Activated CD4-positive, alpha-beta T cell treated with anti-CD3 and anti-CD28 coated beads, Interleukin-2, amount 10 ng/mL, durations not matched to agents 24 days and 14 days (primary cell): ENCODE measurements at regions not wholly inside any gene's neighbourhood (a gene's known extent, or its start where the extent isn't known, plus 50 kb on each side); places are given as distances from the start of the nearest gene placed in this dataset.
"Not testable (repeated sequence)": the region's sequence is repeated elsewhere in the genome, so short reads cannot be mapped to it uniquely, and the experiment has no call there.

Experiments
- DNase-seq: peaks from one replicate; pipeline ENCODE4 v3.0.0; 2022
- H3K27ac Mint-ChIP-seq: one replicate; pipeline ENCODE4 v1.8.0; 2022; ENCODE audit warnings: mild to moderate bottlenecking, mixed read lengths
- H3K27me3 Mint-ChIP-seq: one replicate; pipeline ENCODE4 v1.8.0; 2022; ENCODE audit warnings: mixed read lengths
- H3K36me3 Mint-ChIP-seq: one replicate; pipeline ENCODE4 v1.8.0; 2022; ENCODE audit warnings: low read depth, mild to moderate bottlenecking, mixed read lengths
- H3K4me1 Mint-ChIP-seq: one replicate; pipeline ENCODE4 v1.8.0; 2021; ENCODE audit warnings: mixed read lengths
- H3K4me3 Mint-ChIP-seq: one replicate; pipeline ENCODE4 v1.8.0; 2022; ENCODE audit warnings: mild to moderate bottlenecking, moderate library complexity, mixed read lengths
- H3K9me3 Mint-ChIP-seq: one replicate; pipeline ENCODE4 v1.8.0; 2021; ENCODE audit warnings: mixed read lengths
- intact Hi-C: fragments of 100-400 bp; cut with micrococcal nuclease; formaldehyde crosslinking; loops from one replicate; pipeline ENCODE4 v1.15.1; 2023

- H3K9me3 Mint-ChIP-seq, result peaks cover 6% of the 10 kb centered on the region
- intact Hi-C loops, result no loop called here
- peaks cover 11% of the 10 kb centered on the region for H3K4me1 Mint-ChIP-seq
- no peak for DNase-seq
- H3K27ac Mint-ChIP-seq, result no peak overlapping the region
- no peak overlapping the region for H3K4me3 Mint-ChIP-seq
- no peaks in the 10 kb centered on the region for H3K27me3 Mint-ChIP-seq
- no peaks in the 10 kb centered on the region for H3K36me3 Mint-ChIP-seq
These were observed 87.8 kb upstream of the GUCY1A1 start for GRCh38 chr4:155578726-155579370.

DNA sequence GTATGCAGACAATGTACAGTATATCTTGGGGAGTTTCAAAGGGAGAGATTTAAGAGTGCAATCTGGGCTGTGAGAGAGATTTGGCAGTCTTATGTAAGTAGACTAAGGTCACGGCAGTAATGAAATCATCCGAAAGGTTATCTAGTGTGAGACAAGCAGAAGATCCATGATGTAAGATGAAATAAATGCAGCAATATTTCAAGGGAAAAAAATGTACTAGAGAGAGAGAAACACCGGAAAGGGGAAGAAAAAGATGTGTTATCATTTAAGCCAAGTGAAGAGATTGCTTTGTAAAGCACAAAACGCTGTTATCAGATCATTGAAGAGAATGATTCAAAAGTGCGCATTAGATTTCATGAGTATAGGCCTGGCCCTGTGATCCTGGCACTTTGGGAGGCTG lies 88.4 kb upstream of the GUCY1A1 start:
- Mint-ChIP-seq H3K9me3 (peaks cover 6% of the 10 kb centered on the region), H3K4me3 (no peak overlapping the region), H3K36me3 (no peaks in the 10 kb centered on the region), H3K27me3 (no peaks in the 10 kb centered on the region), H3K4me1 (peaks cover 5% of the 10 kb centered on the region), H3K27ac (no peak overlapping the region)
- DNase-seq, result no peak
- intact Hi-C loops, result no loop called here

GRCh38 chr4:155574329-155574728 lies 92.3 kb upstream of the GUCY1A1 start:
- H3K36me3 Mint-ChIP-seq, DNase-seq, H3K4me3 Mint-ChIP-seq, H3K4me1 Mint-ChIP-seq, H3K9me3 Mint-ChIP-seq, H3K27me3 Mint-ChIP-seq, intact Hi-C loops, H3K27ac Mint-ChIP-seq: not testable (repeated sequence)

GRCh38 chr4:155573126-155573525 lies 93.5 kb upstream of the GUCY1A1 start:
- H3K4me3 Mint-ChIP-seq, result no peak overlapping the region
- no peak for DNase-seq
- H3K4me1 Mint-ChIP-seq, result peaks cover 3% of the 10 kb centered on the region
- no peaks in the 10 kb centered on the region for H3K36me3 Mint-ChIP-seq
- intact Hi-C loops, result no loop called here
- H3K9me3 Mint-ChIP-seq, result peaks cover 8% of the 10 kb centered on the region
- peaks cover 3% of the 10 kb centered on the region for H3K27me3 Mint-ChIP-seq
- no peak overlapping the region for H3K27ac Mint-ChIP-seq

GRCh38 chr4:155572106-155572703 lies 94.4 kb upstream of the GUCY1A1 start:
- intact Hi-C loops, result no loop called here
- Mint-ChIP-seq H3K4me1 (peaks cover 3% of the 10 kb centered on the region), H3K27ac (no peak overlapping the region)

DNA sequence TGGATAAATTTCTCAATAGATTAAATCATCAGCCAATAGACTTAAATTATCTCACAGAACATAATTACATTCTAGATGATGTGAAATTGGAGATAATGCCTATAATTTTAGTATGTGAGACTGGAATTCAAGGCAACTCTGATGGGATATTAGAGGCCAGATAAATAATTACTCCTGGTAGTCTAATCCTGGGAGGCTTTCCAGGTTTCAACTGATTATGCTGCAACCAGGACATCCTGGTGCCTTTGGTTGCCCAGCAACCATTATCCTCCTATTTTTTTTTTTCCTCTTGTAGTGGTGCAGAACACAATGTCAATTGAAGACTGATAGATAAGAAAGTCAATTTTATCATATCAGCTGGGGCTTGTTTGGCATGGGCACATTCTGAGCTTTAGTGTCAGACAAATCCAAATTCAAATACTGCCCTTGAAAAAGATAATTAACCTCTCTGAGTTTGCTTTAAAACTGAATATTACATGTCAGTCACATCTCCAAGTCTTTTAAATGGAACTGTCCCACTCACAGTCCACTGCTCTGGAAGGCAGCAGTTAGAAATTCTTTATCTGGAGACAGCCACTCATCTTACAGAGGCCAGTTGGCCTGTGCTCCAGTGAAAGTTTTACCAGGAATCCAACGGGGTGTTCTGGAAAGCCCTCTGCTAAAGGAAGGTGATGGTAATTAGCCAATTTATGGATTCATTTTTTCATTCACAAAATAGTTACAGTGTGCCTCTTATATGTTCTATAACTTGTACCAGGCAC lies 95.3 kb upstream of the GUCY1A1 start:
- peaks cover 3% of the 10 kb centered on the region for H3K27me3 Mint-ChIP-seq
- H3K4me1 Mint-ChIP-seq, result peaks cover 3% of the 10 kb centered on the region
- peaks cover 8% of the 10 kb centered on the region for H3K9me3 Mint-ChIP-seq
- no peaks in the 10 kb centered on the region for H3K36me3 Mint-ChIP-seq
- H3K4me3 Mint-ChIP-seq, result no peak overlapping the region
- intact Hi-C loops, result no loop called here
- H3K27ac Mint-ChIP-seq, result no peak overlapping the region
- no peak for DNase-seq

More at GRCh38 chr4:155572106-155572703, 94.4 kb upstream of the GUCY1A1 start:
- DNase-seq, result no peak
- Mint-ChIP-seq H3K9me3 (peaks cover 8% of the 10 kb centered on the region), H3K36me3 (no peaks in the 10 kb centered on the region), H3K4me3 (no peak overlapping the region), H3K27me3 (peaks cover 3% of the 10 kb centered on the region)

DNA sequence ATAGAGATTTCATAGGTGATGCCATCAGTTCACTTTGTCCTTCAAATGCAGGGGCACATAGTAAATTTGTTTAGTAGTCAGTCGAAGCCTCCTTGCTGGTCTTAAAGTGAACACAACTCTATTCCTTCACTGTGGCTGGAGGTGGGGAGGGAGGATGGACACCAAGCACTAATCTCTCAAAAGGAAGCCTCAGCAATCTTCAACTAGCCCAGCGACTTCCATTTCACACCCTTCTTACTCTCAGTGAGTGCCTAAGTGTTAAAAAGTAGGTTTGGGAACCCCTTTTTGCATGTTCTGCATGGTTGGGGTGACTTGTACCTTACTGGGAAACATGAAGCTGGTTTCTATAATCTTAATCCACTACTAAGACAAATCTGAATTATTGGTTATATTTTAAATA lies 96.0 kb upstream of the GUCY1A1 start:
- no peak overlapping the region for H3K4me3 Mint-ChIP-seq
- peaks cover 3% of the 10 kb centered on the region for H3K4me1 Mint-ChIP-seq
- peaks cover 8% of the 10 kb centered on the region for H3K9me3 Mint-ChIP-seq
- intact Hi-C loops, result no loop called here
- no peak overlapping the region for H3K27ac Mint-ChIP-seq
- no peak for DNase-seq
- H3K27me3 Mint-ChIP-seq, result peaks cover 3% of the 10 kb centered on the region
- no peaks in the 10 kb centered on the region for H3K36me3 Mint-ChIP-seq

- intact Hi-C loops, result no loop called here
- H3K27ac Mint-ChIP-seq, result no peak overlapping the region
- no peaks in the 10 kb centered on the region for H3K36me3 Mint-ChIP-seq
These were observed 96.6 kb upstream of the GUCY1A1 start for GRCh38 chr4:155569960-155570515.

DNA sequence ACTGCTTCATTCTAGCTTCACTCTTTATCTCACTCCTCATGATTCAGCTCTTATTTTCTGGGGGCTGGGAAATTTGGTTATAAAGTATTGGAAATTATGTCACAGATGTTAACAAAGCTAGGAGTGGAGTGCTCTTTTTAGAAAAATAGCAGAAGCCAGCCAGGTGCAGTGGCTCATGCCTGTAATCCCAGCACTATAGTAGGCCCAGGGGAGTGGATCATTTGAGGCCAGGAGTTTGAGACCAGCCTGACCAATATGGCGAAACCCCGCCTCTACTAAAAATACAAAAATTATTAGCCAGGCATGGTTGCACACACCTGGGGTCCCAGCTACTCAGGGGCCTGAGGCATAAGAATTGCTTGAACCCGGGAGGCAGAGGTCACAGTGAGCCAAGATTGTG lies 97.2 kb upstream of the GUCY1A1 start:
- intact Hi-C loops, result no loop called here
- Mint-ChIP-seq H3K4me3 (no peak overlapping the region), H3K9me3 (peaks cover 8% of the 10 kb centered on the region), H3K4me1 (peaks cover 3% of the 10 kb centered on the region), H3K27ac (no peak overlapping the region), H3K27me3 (peaks cover 3% of the 10 kb centered on the region), H3K36me3 (no peaks in the 10 kb centered on the region)
- DNase-seq, result no peak

More at GRCh38 chr4:155569960-155570515, 96.6 kb upstream of the GUCY1A1 start:
- H3K9me3 Mint-ChIP-seq, result peaks cover 8% of the 10 kb centered on the region
- H3K4me1 Mint-ChIP-seq, result peaks cover 3% of the 10 kb centered on the region
- H3K27me3 Mint-ChIP-seq, result peaks cover 3% of the 10 kb centered on the region
- no peak for DNase-seq
- no peak overlapping the region for H3K4me3 Mint-ChIP-seq

GRCh38 chr4:155568641-155569220 lies 97.9 kb upstream of the GUCY1A1 start:
- intact Hi-C loops, result no loop called here
- no peak overlapping the region for H3K4me3 Mint-ChIP-seq
- H3K27me3 Mint-ChIP-seq, result peaks cover 3% of the 10 kb centered on the region
- peaks cover 3% of the 10 kb centered on the region for H3K4me1 Mint-ChIP-seq
- H3K9me3 Mint-ChIP-seq, result peaks cover 8% of the 10 kb centered on the region
- DNase-seq, result no peak
- H3K36me3 Mint-ChIP-seq, result no peaks in the 10 kb centered on the region
- H3K27ac Mint-ChIP-seq, result no peak overlapping the region

- Mint-ChIP-seq H3K4me3 (no peak overlapping the region), H3K27me3 (peaks cover 3% of the 10 kb centered on the region), H3K9me3 (peaks cover 4% of the 10 kb centered on the region), H3K36me3 (no peaks in the 10 kb centered on the region), H3K27ac (no peak overlapping the region), H3K4me1 (no peaks in the 10 kb centered on the region)
- intact Hi-C loops, result no loop called here
- DNase-seq, result no peak
These were observed 100.3 kb upstream of the GUCY1A1 start for GRCh38 chr4:155566354-155566753.

GRCh38 chr4:155565776-155566175 lies 100.9 kb upstream of the GUCY1A1 start:
- Mint-ChIP-seq H3K9me3 (peaks cover 4% of the 10 kb centered on the region), H3K27ac (no peak overlapping the region), H3K27me3 (peaks cover 3% of the 10 kb centered on the region), H3K4me3 (no peak overlapping the region), H3K36me3 (no peaks in the 10 kb centered on the region), H3K4me1 (no peaks in the 10 kb centered on the region)
- intact Hi-C loops, result no loop called here
- no peak for DNase-seq

GRCh38 chr4:155565330-155565729 lies 101.3 kb upstream of the GUCY1A1 start:
- no peak for DNase-seq
- intact Hi-C loops, result no loop called here
- H3K4me1 Mint-ChIP-seq, result no peaks in the 10 kb centered on the region
- peaks cover 3% of the 10 kb centered on the region for H3K9me3 Mint-ChIP-seq
- no peak overlapping the region for H3K4me3 Mint-ChIP-seq
- H3K36me3 Mint-ChIP-seq, result no peaks in the 10 kb centered on the region
- H3K27ac Mint-ChIP-seq, result no peak overlapping the region
- peaks cover 2% of the 10 kb centered on the region for H3K27me3 Mint-ChIP-seq

GRCh38 chr4:155564880-155565279 lies 101.8 kb upstream of the GUCY1A1 start:
- Mint-ChIP-seq H3K27me3 (no peaks in the 10 kb centered on the region), H3K4me3 (no peak overlapping the region), H3K9me3 (no peaks in the 10 kb centered on the region), H3K36me3 (no peaks in the 10 kb centered on the region), H3K4me1 (no peaks in the 10 kb centered on the region), H3K27ac (no peak overlapping the region)
- no peak for DNase-seq
- intact Hi-C loops, result no loop called here
